Lower leg skin (tissue), 4 donors: ENCODE measurements at regions not wholly inside any gene's neighbourhood (a gene's known extent, or its start where the extent isn't known, plus 50 kb on each side); places are given as distances from the start of the nearest gene placed in this dataset.

Experiments used
- DNase-seq, 2 donors: peaks; one replicate each; pipeline ENCODE4 v3.0.0-alpha.2; 2019; ENCODE audit warnings: low spot score in 2 of 2
- H3K4me3 ChIP-seq: fragments of 200-600 bp; sonication (generic); 2 replicates; pipeline ENCODE4 v1.5.1; 2017; ENCODE audit warnings: mild to moderate bottlenecking, low read depth; ENCODE audit not compliant: poor library complexity, severe bottlenecking
- CTCF ChIP-seq, 3 donors: fragments of 450-650 bp; IDR thresholded peaks; one replicate each; pipeline ENCODE4 v1.5.1; 2016; ENCODE audit warnings: antibody characterized with exemption in 3 of 3, mild to moderate bottlenecking in 3 of 3, moderate library complexity in 2 of 3
- POLR2A ChIP-seq, 2 donors: fragments of 450-650 bp; IDR thresholded peaks; one replicate each; pipeline ENCODE4 v1.6.1; 2016 to 2017; ENCODE audit warnings: antibody characterized with exemption in 2 of 2, mild to moderate bottlenecking in 1 of 2, moderate library complexity in 1 of 2
- WGBS, 2 donors: methylation state at CpG; one replicate each; pipeline ENCODE4 v1.1.5; 2018; 5-methylcytosine and 5-hydroxymethylcytosine counted together
- intact Hi-C: fragments of 100-400 bp; cut with DNase I; formaldehyde crosslinking; loops from one replicate; pipeline ENCODE4 v1.15.0; 2023; ENCODE audit warnings: low total_unique reads

- intact Hi-C loops: no loop called here
- 75 to 85% methylated on average over 3 of the region's 3 CpGs for WGBS, 2 donors
- H3K4me3 ChIP-seq: no peak overlapping the region
- no peak for DNase-seq
- no peak for TF ChIP-seq CTCF (IDR thresholded peaks at IDR 0.05)
- no peak for TF ChIP-seq POLR2A (IDR thresholded peaks at IDR 0.05)
Observed at GRCh38 chr9:117787746-117788145, 83.5 kb downstream of the TLR4 start.

DNA sequence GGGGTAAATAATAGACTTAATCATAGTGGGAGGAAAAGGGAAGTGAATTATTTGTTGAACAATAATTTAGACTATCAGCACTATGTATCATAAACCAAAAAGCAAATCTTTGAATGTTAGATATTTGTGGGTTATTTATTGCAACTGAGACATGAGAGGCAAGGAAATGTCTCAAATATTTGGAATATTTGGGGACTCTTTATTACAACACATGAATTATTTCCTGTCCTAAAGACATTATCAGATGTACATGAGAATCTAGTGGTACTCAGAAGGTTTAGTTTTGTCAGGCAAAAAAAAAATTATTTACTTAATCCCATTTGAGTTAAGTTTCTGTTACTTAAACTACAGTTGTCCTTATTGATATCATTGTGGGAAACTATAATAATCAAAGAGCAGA lies 91.1 kb downstream of the TLR4 start:
- H3K4me3 ChIP-seq: no peak overlapping the region
- DNase-seq: no peak
- intact Hi-C loops: no loop called here
- TF ChIP-seq CTCF (IDR thresholded peaks at IDR 0.05) (no peak), POLR2A (IDR thresholded peaks at IDR 0.05) (no peak)

GRCh38 chr9:117796681-117797080 lies 92.5 kb downstream of the TLR4 start:
- no peak for TF ChIP-seq CTCF (IDR thresholded peaks at IDR 0.05)
- TF ChIP-seq POLR2A (IDR thresholded peaks at IDR 0.05): no peak
- DNase-seq: no peak
- intact Hi-C loops: no loop called here
- WGBS, 2 donors: 43 to 48% methylated on average over 2 of the region's 2 CpGs
- H3K4me3 ChIP-seq: no peak overlapping the region

GRCh38 chr9:117800389-117800788 lies 96.2 kb downstream of the TLR4 start:
- TF ChIP-seq CTCF (IDR thresholded peaks at IDR 0.05) (no peak), POLR2A (IDR thresholded peaks at IDR 0.05) (no peak)
- no peak overlapping the region for H3K4me3 ChIP-seq
- intact Hi-C loops: no loop called here
- no peak for DNase-seq
- 54 to 64% methylated on average over 2 of the region's 2 CpGs for WGBS, 2 donors

GRCh38 chr9:117809751-117810150 lies 105.5 kb downstream of the TLR4 start:
- intact Hi-C loops: no loop called here
- WGBS, 2 donors: 75 to 83% methylated on average over 4 of the region's 4 CpGs
- TF ChIP-seq CTCF (IDR thresholded peaks at IDR 0.05) (no peak), POLR2A (IDR thresholded peaks at IDR 0.05) (no peak)
- DNase-seq: no peak
- no peak overlapping the region for H3K4me3 ChIP-seq

GRCh38 chr9:117815315-117815714 lies 111.1 kb downstream of the TLR4 start:
- TF ChIP-seq POLR2A (IDR thresholded peaks at IDR 0.05) (no peak), CTCF (IDR thresholded peaks at IDR 0.05) (no peak)
- WGBS, 2 donors: 60 to 66% methylated on average over 5 of the region's 5 CpGs
- intact Hi-C loops: no loop called here
- DNase-seq: no peak
- H3K4me3 ChIP-seq: no peak overlapping the region
